HT-29 (cell line): ENCODE measurements at regions not wholly inside any gene's neighbourhood (a gene's known extent, or its start where the extent isn't known, plus 50 kb on each side); places are given as distances from the start of the nearest gene placed in this dataset.

ENCODE experiments used
- DNase-seq: peaks from one replicate; pipeline ENCODE4 v3.0.0-alpha.2; 2015; ENCODE audit warnings: low spot score

DNA sequence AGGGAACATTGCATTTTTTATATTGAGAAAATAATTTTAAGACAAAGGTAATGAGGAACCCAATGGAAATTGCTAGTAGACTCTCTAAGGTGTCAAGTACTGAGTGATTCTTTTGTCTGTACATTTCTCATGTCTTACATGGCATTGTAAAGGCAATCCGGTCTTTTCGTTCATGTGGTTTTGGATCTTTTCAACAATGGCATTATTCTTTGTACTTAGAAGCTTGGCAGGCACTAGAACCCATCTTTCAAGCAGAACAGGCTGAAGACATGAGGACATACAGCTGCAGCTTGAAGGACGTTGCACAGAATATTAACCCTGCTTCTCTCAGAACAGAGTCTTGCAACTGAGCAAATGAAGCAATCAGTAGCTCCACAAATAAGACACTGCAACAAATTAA, 231.5 kb upstream of the ZFHX3 start:
- DNase-seq: no peak

DNA sequence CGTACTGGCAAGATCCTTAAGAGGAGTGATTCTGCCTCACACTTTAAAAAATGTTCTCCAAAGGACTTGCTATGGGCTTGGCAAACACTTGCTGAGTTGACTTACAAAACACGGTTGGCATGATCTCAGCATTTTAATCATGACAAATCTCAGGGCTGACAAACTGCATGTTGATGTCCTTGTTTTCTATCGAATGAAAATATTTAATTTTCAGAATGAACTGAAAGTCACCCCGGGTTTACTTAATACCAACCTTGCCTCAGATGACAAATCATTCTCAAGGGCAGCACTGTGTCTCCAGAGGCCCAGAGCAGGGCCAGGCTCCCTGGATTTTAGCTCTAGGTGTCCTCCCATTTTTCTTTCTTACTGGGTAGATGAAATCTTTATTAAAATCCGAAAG, 229.1 kb upstream of the ZFHX3 start:
- DNase-seq: no peak

DNA sequence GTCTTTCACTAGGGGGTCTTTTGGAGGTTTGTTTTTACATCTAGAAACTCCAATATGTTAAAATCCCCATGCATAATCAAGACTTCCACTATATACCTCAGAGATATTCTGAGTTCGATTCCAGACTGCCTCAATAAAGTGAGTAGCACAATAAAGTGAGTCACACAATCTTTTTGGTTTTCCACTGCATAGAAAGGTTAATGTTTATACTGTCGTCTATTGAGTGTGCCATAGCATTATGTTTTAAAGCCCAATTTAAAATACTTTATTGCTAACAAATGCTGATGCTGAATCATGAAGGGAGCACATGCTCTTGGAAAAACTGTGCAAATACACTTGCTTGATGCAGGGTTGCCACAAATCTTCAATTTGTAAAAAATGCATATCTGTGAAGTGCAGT, 227.5 kb upstream of the ZFHX3 start:
- no peak for DNase-seq

DNA sequence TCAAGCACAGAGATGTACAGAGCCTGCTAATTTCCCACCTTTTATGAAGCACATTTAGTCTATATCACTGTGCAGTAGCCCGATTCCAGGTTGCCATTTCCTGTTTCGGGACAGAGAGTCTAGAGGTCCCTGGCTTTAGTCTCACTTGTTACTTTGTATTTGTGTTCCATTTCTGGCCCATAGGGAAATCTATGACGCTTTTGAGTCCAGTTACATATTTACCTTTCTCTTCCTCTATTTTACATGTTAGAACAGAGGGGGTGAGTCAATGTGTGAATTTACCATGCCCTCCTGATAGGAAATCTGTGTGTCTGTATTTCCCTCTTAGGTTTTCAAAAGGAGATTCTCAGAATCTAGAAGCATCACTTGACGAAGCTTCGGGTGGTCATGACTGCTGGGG, 227.1 kb upstream of the ZFHX3 start:
- DNase-seq: no peak

DNA sequence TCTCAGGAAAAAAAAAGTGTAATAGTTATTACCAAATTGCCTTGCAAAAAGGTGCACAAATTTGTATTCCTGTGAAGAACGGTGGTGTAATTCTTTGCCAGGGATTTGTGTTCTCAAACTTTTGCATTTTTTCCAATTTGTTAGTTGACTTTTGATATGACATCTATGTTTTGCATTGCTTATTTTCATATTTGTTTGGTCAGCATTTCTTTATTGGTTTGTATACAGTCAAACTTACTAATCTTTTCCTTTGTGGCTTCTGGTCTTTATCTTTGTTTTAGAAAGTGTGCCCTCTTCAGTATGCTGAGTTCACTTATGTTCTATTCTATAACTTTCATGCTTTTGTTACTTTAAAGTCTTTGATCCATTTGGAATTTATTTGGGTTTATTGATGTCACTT, 226.2 kb upstream of the ZFHX3 start:
- DNase-seq: no peak

DNA sequence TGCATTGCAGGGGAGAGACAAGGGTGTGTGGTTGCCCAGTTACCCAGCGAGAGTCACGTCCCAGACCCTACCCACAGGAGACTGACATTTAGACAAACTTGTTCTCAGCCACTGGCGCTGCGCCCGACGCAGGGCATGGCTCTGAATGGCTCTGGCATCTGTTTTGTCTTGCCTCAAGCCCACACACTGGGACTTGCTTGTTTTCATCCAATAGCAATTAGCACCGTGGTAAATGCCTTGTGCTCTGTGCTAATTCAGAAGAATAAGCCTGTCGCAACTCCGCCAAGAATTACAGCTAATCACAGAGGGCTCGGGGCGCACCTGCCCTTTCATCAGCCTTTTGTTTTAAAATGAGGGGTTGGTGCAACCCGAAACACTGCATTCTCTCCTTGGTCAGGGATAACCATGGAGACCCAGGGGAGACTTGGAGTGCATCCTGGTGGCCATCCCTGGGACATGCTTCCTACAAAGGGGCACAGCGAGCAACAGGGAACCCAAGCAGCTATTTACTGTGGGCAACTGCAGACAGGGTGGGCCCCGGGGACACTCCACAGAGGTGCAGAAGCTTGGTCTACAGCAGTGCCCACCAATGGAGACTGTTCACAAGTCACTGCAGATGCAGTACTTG, 220.6 kb upstream of the ZFHX3 start:
- no peak for DNase-seq

DNA sequence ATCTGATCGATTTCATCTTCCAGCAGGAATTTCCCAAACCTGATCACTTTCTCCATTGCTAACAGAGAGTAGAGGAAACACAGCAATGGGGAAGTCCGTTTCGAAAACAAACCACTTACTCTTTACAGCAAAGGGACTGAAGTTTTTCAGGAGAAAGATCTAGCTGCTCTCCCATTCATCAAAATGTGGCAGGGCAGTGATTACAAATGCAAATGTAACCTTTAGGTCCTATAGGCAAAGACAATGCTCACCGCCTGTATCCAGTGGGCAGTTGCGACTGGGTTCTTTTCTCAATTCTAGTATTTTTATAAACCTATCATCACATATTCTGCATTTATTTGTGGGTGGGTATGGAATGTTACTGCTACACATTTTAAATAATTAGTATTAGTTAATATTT, 218.0 kb upstream of the ZFHX3 start:
- no peak for DNase-seq

DNA sequence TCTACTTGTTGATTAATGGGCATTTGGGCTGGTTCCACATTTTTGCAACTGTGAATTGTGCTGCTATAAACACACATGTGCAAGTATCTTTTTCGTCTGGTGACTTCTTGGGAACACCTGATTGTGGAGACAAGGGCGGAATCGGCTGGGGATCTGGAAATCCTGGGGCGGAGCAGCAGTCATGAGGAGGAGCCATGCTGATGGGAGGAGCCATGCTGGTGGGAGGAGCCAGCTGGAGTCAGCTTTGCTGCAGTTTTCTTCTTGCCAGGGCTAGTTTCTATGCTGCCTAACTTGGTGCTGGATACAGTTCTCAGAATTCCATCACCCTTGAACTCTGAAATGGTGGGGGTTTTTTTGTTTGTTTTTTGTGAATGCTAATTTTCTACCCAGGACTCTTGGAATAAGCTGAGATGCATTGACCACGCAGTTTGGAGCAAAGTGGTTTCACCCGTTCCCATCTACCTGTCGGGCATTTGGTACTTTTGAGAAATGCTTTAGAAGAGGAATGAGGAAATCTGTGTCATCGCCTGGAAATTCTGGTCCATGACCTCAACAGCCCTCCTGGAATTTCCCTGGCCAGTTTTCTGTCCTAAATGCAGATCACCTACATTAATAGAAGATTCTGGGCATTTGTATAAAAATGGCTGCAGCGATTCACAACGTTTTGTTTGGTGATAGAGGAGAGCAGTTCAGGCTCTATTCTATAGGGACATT, 217.4 kb upstream of the ZFHX3 start:
- DNase-seq: no peak

DNA sequence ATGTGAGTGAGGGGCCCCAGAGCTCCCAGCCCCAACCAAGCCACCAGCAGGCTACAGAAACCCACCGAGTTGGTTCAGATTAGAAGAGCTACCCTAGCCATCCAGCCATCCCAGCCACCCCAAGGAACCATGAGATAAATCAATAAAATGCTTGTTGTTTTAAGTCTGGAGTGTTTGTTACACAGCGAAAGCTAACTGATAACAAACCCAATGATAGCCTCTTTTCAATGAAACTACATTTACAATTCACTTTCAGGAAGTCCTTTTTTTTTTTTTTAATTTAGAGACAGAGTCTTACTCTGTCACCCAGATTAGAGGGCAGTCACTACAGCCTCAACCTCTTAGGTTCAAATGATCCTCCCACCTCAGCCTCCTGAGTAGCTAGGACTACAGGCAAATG, 215.0 kb upstream of the ZFHX3 start:
- DNase-seq: no peak

DNA sequence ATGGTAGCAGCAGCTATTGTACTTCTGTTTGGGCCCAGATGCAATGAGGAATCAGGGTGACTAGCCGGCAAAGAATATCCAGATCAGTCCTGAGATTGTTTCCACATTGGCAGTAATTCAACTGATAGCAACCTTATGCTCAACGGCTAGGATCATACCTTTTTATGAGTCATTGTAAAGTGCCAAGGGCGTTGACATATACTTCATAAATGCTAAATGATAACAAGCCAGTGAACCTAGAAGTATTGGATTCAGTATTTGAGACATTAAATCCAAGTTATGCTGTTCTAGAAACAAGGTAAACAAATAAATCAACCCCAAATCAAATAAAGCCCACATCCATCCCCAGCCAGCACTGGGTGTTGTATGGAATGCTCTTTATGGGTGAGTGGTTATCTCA, 207.1 kb upstream of the ZFHX3 start:
- no peak for DNase-seq

DNA sequence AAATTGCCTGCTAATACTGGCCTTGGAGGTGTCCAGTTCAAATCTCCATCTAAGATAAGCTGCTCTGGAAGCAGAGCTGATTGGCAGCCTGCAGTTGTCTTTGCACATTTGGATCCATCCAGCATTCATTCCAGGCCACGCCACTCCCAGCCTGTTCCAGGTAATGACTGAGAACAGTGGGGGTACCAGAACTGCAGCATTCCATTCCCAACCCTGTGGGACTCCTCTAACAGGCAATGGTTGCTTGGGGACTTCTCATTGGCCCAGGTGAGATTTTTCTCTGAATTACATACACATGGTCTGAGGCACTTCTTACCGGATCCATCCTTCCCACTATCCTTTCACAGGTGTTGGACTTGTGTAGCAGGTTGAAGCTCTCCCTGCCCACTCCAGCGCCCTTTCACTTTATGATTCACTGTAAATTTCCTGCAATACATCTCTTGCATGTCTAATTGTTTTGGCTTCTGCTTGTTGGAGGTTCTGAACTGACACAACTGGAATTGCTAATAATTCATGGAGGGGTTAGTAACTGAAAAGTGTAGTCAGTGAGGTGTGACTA, 206.1 kb upstream of the ZFHX3 start:
- DNase-seq: no peak

DNA sequence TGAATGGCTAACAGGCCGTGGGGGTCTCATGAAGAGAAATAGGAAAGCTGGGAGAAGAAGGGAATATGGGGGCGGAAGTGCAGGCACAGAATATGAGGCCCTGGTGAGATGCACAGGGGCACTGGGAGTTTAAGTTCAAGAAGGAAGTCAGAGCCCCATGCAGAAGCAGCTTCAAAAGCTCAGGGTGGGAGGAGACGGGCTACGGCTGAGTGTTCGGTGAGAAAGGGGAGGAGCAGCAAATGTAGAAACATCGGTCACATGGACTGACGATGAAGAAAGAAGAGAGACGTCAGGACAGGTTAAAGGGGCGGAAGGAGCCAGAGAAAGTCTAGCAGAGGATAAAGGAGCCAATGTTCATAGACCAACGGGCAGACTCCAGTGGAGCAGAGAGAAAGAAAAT, 204.5 kb upstream of the ZFHX3 start:
- no peak for DNase-seq

DNA sequence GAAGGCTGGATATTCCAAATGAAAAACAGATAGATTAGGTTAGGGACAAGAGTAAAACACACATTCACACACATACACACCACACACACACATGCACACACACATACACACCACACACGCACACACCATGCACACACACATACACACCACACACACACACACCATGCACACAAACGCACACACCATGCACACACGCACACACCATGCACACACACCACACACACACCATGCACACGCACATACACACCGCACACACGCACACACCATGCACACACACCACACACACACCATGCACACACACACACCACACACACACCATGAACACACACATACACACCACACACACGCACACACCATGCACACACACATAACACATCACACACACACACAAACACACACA, 203.7 kb upstream of the ZFHX3 start:
- no peak for DNase-seq

DNA sequence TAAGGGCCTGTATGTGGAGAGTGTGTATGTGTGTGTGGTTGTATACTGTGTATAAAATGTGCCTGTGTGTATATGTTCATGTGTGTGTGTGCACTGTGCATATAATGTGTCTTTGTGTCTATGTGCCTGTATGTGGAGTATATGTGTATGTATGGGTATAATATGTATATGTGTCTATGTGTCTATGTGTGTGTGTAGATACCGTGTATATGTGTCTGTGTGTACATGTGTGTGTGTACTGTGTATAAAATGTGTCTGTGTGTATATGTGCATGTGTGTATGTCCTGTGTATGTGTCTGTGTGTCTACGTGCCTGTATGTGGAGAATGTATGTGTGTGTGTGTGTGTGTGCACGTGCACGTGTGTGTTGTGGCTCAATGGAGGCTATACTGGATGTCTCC, 200.4 kb upstream of the ZFHX3 start:
- DNase-seq: no peak

DNA sequence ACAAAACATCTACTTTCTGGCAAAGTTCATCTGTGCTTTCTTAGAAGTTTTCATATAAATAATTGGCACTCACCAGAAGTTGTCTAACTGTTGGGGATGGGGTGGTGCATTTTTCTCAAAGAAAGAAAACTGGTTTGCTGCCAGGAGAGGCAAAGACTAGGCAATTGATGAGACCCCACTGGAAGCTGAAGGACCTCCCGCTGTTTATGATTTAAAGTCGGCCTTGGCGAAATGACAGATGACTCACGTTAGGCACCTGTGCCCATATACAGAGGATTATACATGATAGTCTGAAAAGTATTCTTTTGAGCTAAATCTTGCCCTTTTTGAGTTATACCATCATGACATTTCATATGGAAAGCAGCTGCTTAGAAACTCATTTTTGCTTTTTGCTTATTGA, 193.0 kb upstream of the ZFHX3 start:
- no peak for DNase-seq

DNA sequence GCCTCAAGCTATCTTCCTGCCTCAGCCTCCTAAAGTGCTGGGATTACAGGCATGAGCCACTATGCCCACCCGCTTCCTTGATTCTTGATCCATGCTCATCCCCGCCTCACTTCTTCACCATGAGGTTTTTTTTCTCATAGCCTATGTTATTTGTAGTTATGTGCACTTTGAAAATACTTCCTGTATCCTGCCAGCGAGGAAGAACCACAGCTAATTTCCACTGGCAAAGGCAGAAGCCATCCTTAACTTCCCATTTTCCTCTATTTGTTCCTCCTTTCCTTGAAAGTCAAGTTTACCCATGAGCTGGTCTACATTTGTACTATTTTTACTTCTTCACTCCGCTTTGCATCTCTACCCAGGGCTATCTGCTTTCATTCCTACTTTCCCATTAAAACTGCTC, 189.7 kb upstream of the ZFHX3 start:
- DNase-seq: no peak

DNA sequence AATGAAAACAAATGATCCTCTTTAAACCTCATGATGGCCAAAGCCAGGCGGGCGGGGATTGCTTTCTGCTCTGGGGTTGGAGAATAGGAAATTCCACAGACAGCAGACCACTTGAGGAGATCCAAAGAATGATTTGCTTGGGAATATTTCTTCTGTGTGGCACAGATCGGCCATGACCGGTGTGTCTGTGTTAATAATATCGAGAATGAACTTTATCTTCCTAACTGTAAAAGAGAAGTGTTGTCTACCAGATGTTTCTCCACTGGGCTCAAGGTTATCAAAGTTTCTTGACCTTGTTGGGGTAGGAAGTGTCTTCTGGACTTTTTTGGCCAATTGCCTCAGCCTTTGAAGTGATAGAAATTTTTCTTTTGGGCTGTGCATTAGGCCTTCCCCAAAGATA, 186.6 kb upstream of the ZFHX3 start:
- no peak for DNase-seq

DNA sequence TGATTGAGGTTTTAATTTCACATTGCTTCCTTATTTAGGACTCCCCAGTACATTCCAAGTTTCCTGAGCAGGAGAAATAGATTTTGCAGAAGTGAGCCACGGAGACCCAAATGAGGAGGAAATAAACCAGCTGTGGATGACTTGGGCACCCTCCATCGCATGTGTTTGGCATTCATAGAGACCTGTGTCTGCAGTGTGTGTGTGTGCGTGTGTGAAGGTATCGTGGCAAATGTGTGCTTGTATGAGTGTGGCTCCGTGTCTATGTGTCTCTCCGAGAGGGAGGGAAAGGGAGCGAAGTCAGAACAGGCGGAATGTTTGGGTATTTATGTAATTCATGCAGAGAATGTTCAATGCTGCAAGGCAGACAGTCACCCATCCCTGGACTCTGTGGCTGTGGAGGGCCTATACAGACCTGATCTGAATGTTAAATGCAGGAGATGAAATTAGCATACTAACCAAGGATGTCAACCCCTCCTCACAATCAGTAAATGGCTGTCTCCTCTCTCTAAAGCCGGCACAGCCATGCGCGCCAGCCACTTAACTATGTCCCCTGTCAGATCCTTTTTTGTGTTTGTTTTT, 186.0 kb upstream of the ZFHX3 start:
- DNase-seq: no peak

DNA sequence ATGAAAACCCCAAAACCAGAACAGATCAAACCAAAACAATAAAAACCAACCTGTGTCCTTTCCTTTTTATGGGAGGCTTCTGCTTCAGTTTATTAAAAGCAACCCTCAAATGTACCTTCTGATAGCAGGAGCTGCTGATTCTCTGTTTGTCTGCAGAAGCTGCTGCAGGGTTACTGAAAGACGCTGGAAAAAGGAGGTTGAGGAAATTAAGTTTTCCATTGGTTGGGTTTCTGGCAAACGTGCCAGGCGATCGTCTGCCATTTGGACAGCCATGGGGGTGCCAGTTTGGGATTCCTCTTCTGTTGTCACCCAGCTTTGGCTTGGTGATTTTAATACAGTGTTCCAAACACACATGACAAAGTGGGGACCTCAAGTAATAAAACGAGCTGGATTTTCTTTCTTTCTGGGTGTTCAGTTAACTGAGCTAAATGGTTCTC, 185.4 kb upstream of the ZFHX3 start:
- DNase-seq: no peak

DNA sequence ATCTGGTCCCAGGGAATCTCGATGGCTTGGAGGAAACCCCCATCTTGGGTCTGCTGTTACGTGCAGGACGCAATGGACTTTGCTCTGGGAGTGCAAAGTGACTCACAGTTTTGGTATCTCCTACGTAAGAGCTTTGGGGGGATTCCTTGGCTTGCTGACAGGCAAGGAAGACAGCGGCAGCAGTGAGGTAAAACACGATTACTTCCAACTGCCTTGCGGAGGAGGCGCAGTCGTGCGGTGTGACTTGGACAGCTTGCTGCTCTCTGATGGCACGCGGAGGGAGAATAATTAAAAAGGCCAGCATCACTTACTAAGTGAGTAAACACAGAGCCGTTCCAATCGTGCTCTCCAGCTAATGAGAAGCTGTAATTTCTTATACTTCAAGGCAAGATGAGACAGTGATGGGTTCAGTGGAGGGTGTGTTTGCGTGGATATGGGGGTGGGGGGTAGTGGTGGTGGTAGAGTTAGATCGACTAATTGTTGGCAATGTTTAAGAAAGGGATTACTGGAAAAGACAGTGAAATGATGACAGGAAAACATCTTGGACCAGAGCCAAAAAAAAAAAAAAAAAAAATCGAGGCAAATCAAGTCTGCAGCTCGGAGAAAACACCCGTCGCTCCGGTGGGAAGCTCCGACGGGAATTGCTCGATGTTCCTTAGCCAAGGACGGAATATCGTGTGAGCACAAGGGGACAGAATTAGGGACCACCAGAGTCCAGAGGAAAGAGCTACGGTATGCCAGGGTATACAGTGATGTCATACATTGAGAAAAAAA, 184.8 kb upstream of the ZFHX3 start:
- DNase-seq: peak; percentile 25

DNA sequence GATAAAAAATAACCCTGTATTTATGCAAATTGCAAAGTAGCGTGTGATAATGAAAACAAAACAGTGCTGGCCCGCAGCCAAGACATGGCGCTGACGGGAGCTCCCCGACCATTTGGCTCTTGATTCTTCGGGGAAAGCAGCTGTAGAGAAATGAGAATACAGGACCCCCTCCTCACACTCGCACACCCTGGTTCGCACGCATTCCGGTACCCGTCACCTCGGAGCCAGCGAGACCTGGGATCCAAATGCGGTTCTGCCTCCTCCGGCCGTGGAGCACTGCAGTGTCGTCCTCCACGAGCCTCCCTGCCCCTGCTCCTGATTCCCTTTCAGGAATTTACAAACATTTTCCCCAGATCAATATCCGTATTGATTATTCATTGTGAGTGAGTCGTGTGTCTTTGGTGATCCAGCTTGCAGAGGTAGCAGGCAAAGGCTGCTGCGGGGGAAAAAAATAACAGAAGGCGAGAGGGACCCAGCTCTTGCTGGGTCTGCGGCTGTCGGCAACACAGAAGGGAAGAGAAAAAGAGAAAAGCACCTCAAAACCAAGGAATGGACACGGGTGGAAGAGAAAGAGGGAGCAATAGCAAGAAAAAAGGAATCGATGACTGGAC, 184.1 kb upstream of the ZFHX3 start:
- no peak for DNase-seq

DNA sequence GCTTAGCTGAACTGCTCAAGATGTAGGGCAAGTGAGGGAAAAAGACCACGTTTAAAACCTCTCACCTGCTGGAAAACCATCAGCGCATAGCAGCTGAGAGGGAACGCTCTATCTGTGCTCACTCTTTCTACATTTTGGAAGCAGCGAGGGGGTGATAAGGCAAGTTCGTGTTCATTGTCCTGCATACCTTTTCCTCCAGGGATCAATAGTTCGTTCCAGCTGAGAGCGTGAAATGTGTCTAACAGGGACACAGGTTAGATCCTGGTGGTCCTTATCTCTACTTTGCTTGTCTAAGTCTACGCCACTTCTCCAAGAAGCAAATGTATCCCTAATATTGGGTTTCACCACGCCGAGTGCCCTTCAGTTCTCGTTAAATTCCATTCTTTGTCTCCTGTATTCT, 183.5 kb upstream of the ZFHX3 start:
- no peak for DNase-seq
